Panc1 (cell line): ENCODE measurements at regions not wholly inside any gene's neighbourhood (a gene's known extent, or its start where the extent isn't known, plus 50 kb on each side); places are given as distances from the start of the nearest gene placed in this dataset.

Experiments
- CTCF ChIP-seq: fragments of 450-650 bp; IDR thresholded peaks from 2 replicates; pipeline ENCODE4 v1.5.1; 2017; ENCODE audit warnings: mild to moderate bottlenecking
- SIN3A ChIP-seq: IDR thresholded peaks from 2 replicates; pipeline ENCODE4 v1.6.1; 2012; ENCODE audit warnings: low read depth, mild to moderate bottlenecking, low read length, moderate library complexity, borderline replicate concordance; ENCODE audit not compliant: insufficient read depth
- TCF7L2 ChIP-seq: IDR thresholded peaks from 2 replicates; pipeline ENCODE4 v1.6.1; 2011; ENCODE audit warnings: mild to moderate bottlenecking, low read depth, low read length, inconsistent platforms
- TF ChIP-seq, protein P1 (sequence below), 2 experiments: IDR thresholded peaks; 2 replicates each; pipeline ENCODE4 v1.6.1; 2011 to 2012; ENCODE audit warnings: low read depth in 2 of 2, control low read depth in 1 of 2, low read length in 1 of 2, mild to moderate bottlenecking in 1 of 2, moderate library complexity in 1 of 2; ENCODE audit not compliant: insufficient read depth in 1 of 2

DNA sequence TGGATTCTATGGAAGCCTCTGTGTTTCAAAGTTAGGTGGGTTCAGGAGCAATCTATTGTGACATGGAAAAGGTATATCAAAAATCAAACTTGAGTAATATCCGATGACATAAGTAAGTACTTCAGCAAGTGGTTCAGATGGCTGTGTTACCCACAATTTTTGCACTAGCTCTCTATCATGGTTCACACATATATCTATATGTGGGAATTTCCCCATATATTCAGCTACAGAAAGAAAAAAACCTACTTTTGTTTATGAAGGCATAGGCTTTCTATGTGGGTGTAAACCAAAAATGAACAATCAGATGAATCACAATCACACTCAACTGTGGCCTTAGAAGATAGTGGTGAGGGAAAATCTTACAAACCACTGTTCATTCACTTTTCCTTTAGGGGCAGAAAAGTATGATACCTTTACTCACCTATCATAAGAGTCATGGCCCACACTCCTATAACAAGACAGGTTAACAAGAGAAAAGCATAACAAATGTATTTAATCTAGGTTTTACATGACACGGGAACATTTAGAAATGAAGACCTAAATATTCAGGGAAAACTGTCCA, 449.6 kb upstream of the HTR1E start:
- TF ChIP-seq CTCF (no peak), TCF7L2 (no peak), SIN3A (no peak)
- TF ChIP-seq, protein P1, sequence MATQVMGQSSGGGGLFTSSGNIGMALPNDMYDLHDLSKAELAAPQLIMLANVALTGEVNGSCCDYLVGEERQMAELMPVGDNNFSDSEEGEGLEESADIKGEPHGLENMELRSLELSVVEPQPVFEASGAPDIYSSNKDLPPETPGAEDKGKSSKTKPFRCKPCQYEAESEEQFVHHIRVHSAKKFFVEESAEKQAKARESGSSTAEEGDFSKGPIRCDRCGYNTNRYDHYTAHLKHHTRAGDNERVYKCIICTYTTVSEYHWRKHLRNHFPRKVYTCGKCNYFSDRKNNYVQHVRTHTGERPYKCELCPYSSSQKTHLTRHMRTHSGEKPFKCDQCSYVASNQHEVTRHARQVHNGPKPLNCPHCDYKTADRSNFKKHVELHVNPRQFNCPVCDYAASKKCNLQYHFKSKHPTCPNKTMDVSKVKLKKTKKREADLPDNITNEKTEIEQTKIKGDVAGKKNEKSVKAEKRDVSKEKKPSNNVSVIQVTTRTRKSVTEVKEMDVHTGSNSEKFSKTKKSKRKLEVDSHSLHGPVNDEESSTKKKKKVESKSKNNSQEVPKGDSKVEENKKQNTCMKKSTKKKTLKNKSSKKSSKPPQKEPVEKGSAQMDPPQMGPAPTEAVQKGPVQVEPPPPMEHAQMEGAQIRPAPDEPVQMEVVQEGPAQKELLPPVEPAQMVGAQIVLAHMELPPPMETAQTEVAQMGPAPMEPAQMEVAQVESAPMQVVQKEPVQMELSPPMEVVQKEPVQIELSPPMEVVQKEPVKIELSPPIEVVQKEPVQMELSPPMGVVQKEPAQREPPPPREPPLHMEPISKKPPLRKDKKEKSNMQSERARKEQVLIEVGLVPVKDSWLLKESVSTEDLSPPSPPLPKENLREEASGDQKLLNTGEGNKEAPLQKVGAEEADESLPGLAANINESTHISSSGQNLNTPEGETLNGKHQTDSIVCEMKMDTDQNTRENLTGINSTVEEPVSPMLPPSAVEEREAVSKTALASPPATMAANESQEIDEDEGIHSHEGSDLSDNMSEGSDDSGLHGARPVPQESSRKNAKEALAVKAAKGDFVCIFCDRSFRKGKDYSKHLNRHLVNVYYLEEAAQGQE (IDR thresholded peaks at IDR 0.05; ENCODE audit: insufficient read depth in 1 of 2, low read depth in 2 of 2, low read length in 1 of 2): no peak
